H1 (cell line): ENCODE measurements at regions not wholly inside any gene's neighbourhood (a gene's known extent, or its start where the extent isn't known, plus 50 kb on each side); places are given as distances from the start of the nearest gene placed in this dataset.

Experiments
- RXRA ChIP-seq: IDR thresholded peaks from 2 replicates; pipeline ENCODE4 v1.6.1; 2011; ENCODE audit warnings: low read depth, mild to moderate bottlenecking, low read length, moderate library complexity; ENCODE audit not compliant: insufficient read depth

DNA sequence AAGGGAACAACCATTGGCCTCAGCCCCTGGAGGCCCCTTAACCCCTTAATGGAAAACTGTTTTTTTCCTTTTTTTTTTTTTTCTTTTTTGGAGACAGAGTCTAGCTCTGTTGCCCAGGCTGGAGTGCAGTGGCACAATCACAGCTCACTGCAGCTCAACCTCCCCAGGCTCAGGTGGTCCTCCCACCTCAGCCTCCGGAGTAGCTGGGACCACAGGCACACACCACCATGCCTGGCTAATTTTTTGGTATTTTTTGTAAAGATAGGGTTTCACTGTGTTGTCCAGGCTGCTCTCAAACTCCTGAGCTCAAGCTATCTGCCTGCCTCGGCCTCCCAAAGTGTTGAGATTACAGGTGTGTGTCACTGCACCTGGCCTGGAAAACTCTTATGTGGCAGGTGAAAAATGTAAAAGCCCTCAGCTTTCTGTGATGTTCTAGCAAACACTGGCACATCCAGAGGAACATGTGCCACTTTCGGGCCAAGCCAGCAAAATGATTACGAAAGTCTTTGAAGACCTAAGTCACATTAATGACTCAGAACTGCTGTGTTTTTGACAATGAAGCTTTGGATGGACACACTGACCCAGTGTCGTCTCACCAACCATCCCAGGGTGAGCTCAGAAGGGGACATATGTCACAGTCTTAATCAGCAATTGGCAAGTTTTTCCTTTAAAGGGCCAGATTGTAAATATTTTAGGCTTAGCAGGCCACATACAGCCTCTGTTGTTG is 189.3 kb upstream of the TPM1 start (continued):
- TF ChIP-seq RXRA: no peak
